ENCODE measurements at regions not wholly inside any gene's neighbourhood (a gene's known extent, or its start where the extent isn't known, plus 50 kb on each side); places are given as distances from the start of the nearest gene placed in this dataset.
"Not testable (repeated sequence)": the region's sequence is repeated elsewhere in the genome, so short reads cannot be mapped to it uniquely, and the experiment has no call there.

GRCh38 chr14:40960257-40960656, 646.4 kb upstream of the LRFN5 start:
- H3K9me3 Mint-ChIP-seq (ENCODE audit: low read depth); H3K27ac Mint-ChIP-seq; H3K36me3 Mint-ChIP-seq; H3K4me3 Mint-ChIP-seq; H3K27me3 Mint-ChIP-seq; H3K4me1 Mint-ChIP-seq; ATAC-seq; DNase-seq; CTCF ChIA-PET: not testable (repeated sequence)

- DNase-seq, result no peak
- Mint-ChIP-seq H3K27me3 (no peaks in the 10 kb centered on the region), H3K27ac (no peak overlapping the region), H3K4me1 (no peaks in the 10 kb centered on the region), H3K4me3 (no peak overlapping the region), H3K36me3 (no peaks in the 10 kb centered on the region), H3K9me3 (ENCODE audit: low read depth) (peaks cover 5% of the 10 kb centered on the region)
- ATAC-seq, result no peak
- CTCF ChIA-PET, result no interaction called here
These were observed 651.6 kb upstream of the LRFN5 start for GRCh38 chr14:40955131-40955505.

- CTCF ChIA-PET; H3K9me3 Mint-ChIP-seq (ENCODE audit: low read depth); H3K27ac Mint-ChIP-seq: not testable (repeated sequence)
These were observed 652.1 kb upstream of the LRFN5 start for GRCh38 chr14:40954448-40955130.

GRCh38 chr14:40944521-40944920, 662.2 kb upstream of the LRFN5 start:
- CTCF ChIA-PET, result no interaction called here
- ATAC-seq, result no peak

More at GRCh38 chr14:40954448-40955130, 652.1 kb upstream of the LRFN5 start:
- ATAC-seq, H3K27me3 Mint-ChIP-seq, H3K4me3 Mint-ChIP-seq, H3K4me1 Mint-ChIP-seq, H3K36me3 Mint-ChIP-seq, DNase-seq: not testable (repeated sequence)

GRCh38 chr14:40936861-40937260, 669.8 kb upstream of the LRFN5 start:
- CTCF ChIA-PET, result no interaction called here
- no peak overlapping the region for H3K4me3 Mint-ChIP-seq
- H3K27ac Mint-ChIP-seq, result no peak overlapping the region
- ATAC-seq, result no peak
- no peaks in the 10 kb centered on the region for H3K9me3 Mint-ChIP-seq (ENCODE audit: low read depth)
- no peaks in the 10 kb centered on the region for H3K4me1 Mint-ChIP-seq
- H3K36me3 Mint-ChIP-seq, result no peaks in the 10 kb centered on the region
- no peak for DNase-seq
- no peaks in the 10 kb centered on the region for H3K27me3 Mint-ChIP-seq

More at GRCh38 chr14:40944521-40944920, 662.2 kb upstream of the LRFN5 start:
- H3K4me1 Mint-ChIP-seq, result no peaks in the 10 kb centered on the region
- H3K36me3 Mint-ChIP-seq, result no peaks in the 10 kb centered on the region
- H3K27me3 Mint-ChIP-seq, result no peaks in the 10 kb centered on the region
- DNase-seq, result no peak
- H3K9me3 Mint-ChIP-seq (ENCODE audit: low read depth), result peaks cover 3% of the 10 kb centered on the region
- no peak overlapping the region for H3K27ac Mint-ChIP-seq
- H3K4me3 Mint-ChIP-seq, result no peak overlapping the region

GRCh38 chr14:40920380-40920779, 686.3 kb upstream of the LRFN5 start:
- Mint-ChIP-seq H3K27me3 (no peaks in the 10 kb centered on the region), H3K4me3 (no peak overlapping the region), H3K36me3 (no peaks in the 10 kb centered on the region), H3K27ac (no peak overlapping the region), H3K4me1 (no peaks in the 10 kb centered on the region), H3K9me3 (ENCODE audit: low read depth) (no peaks in the 10 kb centered on the region)
- no peak for ATAC-seq
- DNase-seq, result no peak
- CTCF ChIA-PET, result no interaction called here

GRCh38 chr14:40911141-40911540, 695.5 kb upstream of the LRFN5 start:
- CTCF ChIA-PET, result no interaction called here
- Mint-ChIP-seq H3K27ac (no peak overlapping the region), H3K9me3 (ENCODE audit: low read depth) (no peaks in the 10 kb centered on the region), H3K27me3 (no peaks in the 10 kb centered on the region), H3K4me3 (no peak overlapping the region), H3K36me3 (no peaks in the 10 kb centered on the region), H3K4me1 (no peaks in the 10 kb centered on the region)
- DNase-seq (no peak), ATAC-seq (no peak)

- Mint-ChIP-seq H3K27me3 (no peaks in the 10 kb centered on the region), H3K4me3 (no peak overlapping the region), H3K36me3 (no peaks in the 10 kb centered on the region), H3K4me1 (no peaks in the 10 kb centered on the region), H3K9me3 (ENCODE audit: low read depth) (no peaks in the 10 kb centered on the region), H3K27ac (no peak overlapping the region)
- DNase-seq (no peak), ATAC-seq (no peak)
- CTCF ChIA-PET, result no interaction called here
These were observed 696.8 kb upstream of the LRFN5 start for GRCh38 chr14:40909906-40910305.

- no peak for ATAC-seq
- no peak for DNase-seq
- Mint-ChIP-seq H3K27ac (no peak overlapping the region), H3K27me3 (no peaks in the 10 kb centered on the region), H3K4me3 (no peak overlapping the region), H3K4me1 (no peaks in the 10 kb centered on the region), H3K36me3 (no peaks in the 10 kb centered on the region), H3K9me3 (ENCODE audit: low read depth) (no peaks in the 10 kb centered on the region)
- CTCF ChIA-PET, result no interaction called here
These were observed 703.0 kb upstream of the LRFN5 start for GRCh38 chr14:40903709-40904108.

- DNase-seq, result no peak
- H3K27ac Mint-ChIP-seq, result no peak overlapping the region
- H3K27me3 Mint-ChIP-seq, result no peaks in the 10 kb centered on the region
- no peak overlapping the region for H3K4me3 Mint-ChIP-seq
- CTCF ChIA-PET, result no interaction called here
- no peak for ATAC-seq
- no peaks in the 10 kb centered on the region for H3K4me1 Mint-ChIP-seq
- no peaks in the 10 kb centered on the region for H3K36me3 Mint-ChIP-seq
- peaks cover 6% of the 10 kb centered on the region for H3K9me3 Mint-ChIP-seq (ENCODE audit: low read depth)
These were observed 707.2 kb upstream of the LRFN5 start for GRCh38 chr14:40899435-40899834.

- Mint-ChIP-seq H3K4me3 (no peak overlapping the region), H3K9me3 (ENCODE audit: low read depth) (peaks cover 6% of the 10 kb centered on the region), H3K27ac (no peak overlapping the region), H3K4me1 (no peaks in the 10 kb centered on the region), H3K36me3 (no peaks in the 10 kb centered on the region), H3K27me3 (no peaks in the 10 kb centered on the region)
- DNase-seq, result no peak
- CTCF ChIA-PET, result no interaction called here
- no peak for ATAC-seq
These were observed 711.8 kb upstream of the LRFN5 start for GRCh38 chr14:40894846-40895245.

GRCh38 chr14:40889126-40889525, 717.5 kb upstream of the LRFN5 start:
- ATAC-seq, result no peak
- no peaks in the 10 kb centered on the region for H3K36me3 Mint-ChIP-seq

GRCh38 chr14:40887912-40888311, 718.8 kb upstream of the LRFN5 start:
- no peak overlapping the region for H3K4me3 Mint-ChIP-seq
- no peaks in the 10 kb centered on the region for H3K27me3 Mint-ChIP-seq
- H3K36me3 Mint-ChIP-seq, result no peaks in the 10 kb centered on the region
- DNase-seq, result no peak
- CTCF ChIA-PET, result no interaction called here
- no peaks in the 10 kb centered on the region for H3K9me3 Mint-ChIP-seq (ENCODE audit: low read depth)
- ATAC-seq, result no peak
- no peaks in the 10 kb centered on the region for H3K4me1 Mint-ChIP-seq
- H3K27ac Mint-ChIP-seq, result no peak overlapping the region

More at GRCh38 chr14:40889126-40889525, 717.5 kb upstream of the LRFN5 start:
- CTCF ChIA-PET, result no interaction called here
- no peak for DNase-seq
- no peak overlapping the region for H3K4me3 Mint-ChIP-seq
- H3K27ac Mint-ChIP-seq, result no peak overlapping the region
- H3K9me3 Mint-ChIP-seq (ENCODE audit: low read depth), result no peaks in the 10 kb centered on the region
- no peaks in the 10 kb centered on the region for H3K4me1 Mint-ChIP-seq
- no peaks in the 10 kb centered on the region for H3K27me3 Mint-ChIP-seq

GRCh38 chr14:40870252-40870651, 736.4 kb upstream of the LRFN5 start:
- Mint-ChIP-seq H3K27me3 (no peaks in the 10 kb centered on the region), H3K36me3 (no peaks in the 10 kb centered on the region)
- CTCF ChIA-PET, result no interaction called here

GRCh38 chr14:40859055-40859454, 747.6 kb upstream of the LRFN5 start:
- DNase-seq, result no peak
- Mint-ChIP-seq H3K4me3 (no peak overlapping the region), H3K4me1 (no peaks in the 10 kb centered on the region), H3K36me3 (no peaks in the 10 kb centered on the region), H3K27ac (no peak overlapping the region), H3K27me3 (no peaks in the 10 kb centered on the region), H3K9me3 (ENCODE audit: low read depth) (peaks cover 3% of the 10 kb centered on the region)
- no peak for ATAC-seq
- CTCF ChIA-PET, result no interaction called here

More at GRCh38 chr14:40870252-40870651, 736.4 kb upstream of the LRFN5 start:
- DNase-seq, result no peak
- no peaks in the 10 kb centered on the region for H3K4me1 Mint-ChIP-seq
- no peak for ATAC-seq
- H3K4me3 Mint-ChIP-seq, result no peak overlapping the region
- H3K27ac Mint-ChIP-seq, result no peak overlapping the region
- H3K9me3 Mint-ChIP-seq (ENCODE audit: low read depth), result peaks cover 5% of the 10 kb centered on the region
